ENCODE measurements at regions not wholly inside any gene's neighbourhood (a gene's known extent, or its start where the extent isn't known, plus 50 kb on each side); places are given as distances from the start of the nearest gene placed in this dataset.

DNA sequence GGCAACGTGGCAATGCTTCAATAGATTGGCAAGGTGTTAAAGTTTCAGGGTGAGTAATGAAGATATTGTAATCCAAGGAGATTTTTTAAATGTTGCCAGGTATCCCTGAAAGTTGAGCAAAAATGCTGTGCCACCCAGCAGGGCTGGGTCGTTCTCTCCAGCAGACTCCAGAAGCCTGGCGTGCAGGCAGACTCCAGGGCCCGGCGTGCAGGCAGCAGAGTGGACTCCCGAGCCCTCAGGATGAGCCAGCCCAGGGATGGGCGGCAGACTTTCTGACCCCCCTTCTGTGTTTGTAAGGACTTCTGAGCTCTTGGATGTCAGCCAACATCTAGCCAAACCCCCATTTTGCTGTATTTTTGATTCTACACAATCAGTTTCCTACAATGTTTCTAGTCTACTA, 289.1 kb downstream of the ZNF516 start:
- TF ChIP-seq ARNT (IDR thresholded peaks at IDR 0.05) (no peak), TARDBP (IDR thresholded peaks at IDR 0.05) (no peak), LEF1 (IDR thresholded peaks at IDR 0.05; ENCODE audit: borderline replicate concordance) (no peak)
- DNase-seq (ENCODE audit: extremely low spot score) = no peak
- ChIA-PET POLR2A (no interaction called here), CTCF (no interaction called here)

DNA sequence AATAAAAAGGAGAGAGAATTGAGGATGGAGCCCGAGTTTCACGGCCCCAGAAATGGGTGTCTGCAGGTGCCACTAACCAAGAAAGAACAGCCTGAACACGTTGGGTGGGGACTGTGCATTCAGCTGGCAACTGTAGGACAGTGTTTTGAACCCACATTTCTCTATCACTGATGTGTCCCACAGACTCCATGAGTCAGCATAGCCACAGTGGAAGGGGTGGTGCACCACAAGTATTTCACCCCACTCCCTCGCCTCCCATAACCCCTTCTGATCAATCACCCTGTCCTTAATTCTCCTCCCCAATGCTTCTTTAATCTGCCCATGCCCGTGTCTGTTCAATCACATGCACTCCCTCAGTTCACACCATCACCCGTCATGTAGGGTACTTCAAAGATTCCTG, 291.5 kb downstream of the ZNF516 start:
- TF ChIP-seq L3MBTL2 (conservative IDR thresholded peaks at IDR 0.05) (no peak), CTBP1 (IDR thresholded peaks at IDR 0.05; ENCODE audit: borderline replicate concordance) (no peak), HDGF (IDR thresholded peaks at IDR 0.05; ENCODE audit: borderline replicate concordance) (no peak), FOXK2 (IDR thresholded peaks at IDR 0.05) (no peak), FOXA1 (IDR thresholded peaks at IDR 0.05) (no peak), LEF1 (IDR thresholded peaks at IDR 0.05; ENCODE audit: borderline replicate concordance) (no peak), TARDBP (IDR thresholded peaks at IDR 0.05) (no peak), SUZ12 (IDR thresholded peaks at IDR 0.05) (no peak), FOXM1 (IDR thresholded peaks at IDR 0.05; ENCODE audit: borderline replicate concordance) (no peak), BHLHE40 (IDR thresholded peaks at IDR 0.05; ENCODE audit: borderline replicate concordance) (no peak), ZNF384 (IDR thresholded peaks at IDR 0.05) (no peak)
- TF ChIP-seq, protein P1, sequence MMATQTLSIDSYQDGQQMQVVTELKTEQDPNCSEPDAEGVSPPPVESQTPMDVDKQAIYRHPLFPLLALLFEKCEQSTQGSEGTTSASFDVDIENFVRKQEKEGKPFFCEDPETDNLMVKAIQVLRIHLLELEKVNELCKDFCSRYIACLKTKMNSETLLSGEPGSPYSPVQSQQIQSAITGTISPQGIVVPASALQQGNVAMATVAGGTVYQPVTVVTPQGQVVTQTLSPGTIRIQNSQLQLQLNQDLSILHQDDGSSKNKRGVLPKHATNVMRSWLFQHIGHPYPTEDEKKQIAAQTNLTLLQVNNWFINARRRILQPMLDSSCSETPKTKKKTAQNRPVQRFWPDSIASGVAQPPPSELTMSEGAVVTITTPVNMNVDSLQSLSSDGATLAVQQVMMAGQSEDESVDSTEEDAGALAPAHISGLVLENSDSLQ (IDR thresholded peaks at IDR 0.05) = no peak
- ChIA-PET POLR2A (no interaction called here), CTCF (no interaction called here)
- no peak for DNase-seq (ENCODE audit: extremely low spot score)

DNA sequence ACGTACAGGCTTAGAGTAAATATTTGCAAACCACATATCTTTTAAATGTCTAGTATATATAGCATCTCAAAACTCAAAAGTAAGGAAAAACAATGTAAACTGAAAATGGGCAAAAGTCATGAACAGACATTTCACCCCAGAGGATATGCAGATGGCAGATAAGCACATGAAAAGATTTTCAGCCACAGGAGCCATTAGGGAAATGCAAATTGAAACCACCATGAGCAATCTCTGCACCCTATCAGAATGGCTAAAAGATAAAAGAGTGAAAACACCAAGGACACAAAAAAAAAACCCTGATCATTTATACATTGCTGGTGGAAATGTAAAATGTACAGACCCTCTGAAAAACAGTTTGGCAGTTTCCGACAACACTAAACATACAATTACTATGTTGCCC, 292.7 kb downstream of the ZNF516 start:
- DNase-seq (ENCODE audit: extremely low spot score) = no peak
- ChIA-PET POLR2A (no interaction called here), CTCF (no interaction called here)
- TF ChIP-seq SUZ12 (IDR thresholded peaks at IDR 0.05) (no peak), FOXM1 (IDR thresholded peaks at IDR 0.05; ENCODE audit: borderline replicate concordance) (no peak), LEF1 (IDR thresholded peaks at IDR 0.05; ENCODE audit: borderline replicate concordance) (no peak), FOXK2 (IDR thresholded peaks at IDR 0.05) (no peak), HDGF (IDR thresholded peaks at IDR 0.05; ENCODE audit: borderline replicate concordance) (no peak), BHLHE40 (IDR thresholded peaks at IDR 0.05; ENCODE audit: borderline replicate concordance) (no peak), CTBP1 (IDR thresholded peaks at IDR 0.05; ENCODE audit: borderline replicate concordance) (no peak), SP1 (IDR thresholded peaks at IDR 0.05) (no peak), ELF4 (IDR thresholded peaks at IDR 0.05) (no peak), ZNF384 (IDR thresholded peaks at IDR 0.05) (no peak), FOXA1 (IDR thresholded peaks at IDR 0.05) (no peak), TARDBP (IDR thresholded peaks at IDR 0.05) (no peak), NFRKB (IDR thresholded peaks at IDR 0.05) (no peak), ARNT (IDR thresholded peaks at IDR 0.05) (no peak), L3MBTL2 (conservative IDR thresholded peaks at IDR 0.05) (no peak)
- TF ChIP-seq, protein P1 (IDR thresholded peaks at IDR 0.05) = no peak

DNA sequence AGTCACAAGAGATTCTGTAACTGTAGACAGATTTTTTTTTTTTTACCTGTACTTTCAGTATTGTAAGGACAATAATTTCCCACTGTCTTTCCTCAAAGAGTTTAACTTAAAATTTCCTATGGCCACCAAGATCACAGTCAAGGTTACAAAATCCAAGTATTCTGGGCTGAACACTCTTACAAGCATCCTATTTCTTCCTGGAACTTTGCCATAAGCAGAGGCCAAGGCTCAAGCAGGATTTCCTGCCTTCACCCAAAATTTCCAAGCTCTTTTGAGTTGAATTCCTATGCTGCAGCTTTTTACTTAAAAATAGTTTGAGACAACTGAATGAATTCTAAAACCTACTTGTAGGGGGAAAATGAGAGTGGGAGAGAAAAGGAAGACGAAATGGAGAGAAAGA, 299.4 kb downstream of the ZNF516 start:
- CTCF ChIA-PET = no interaction called here

DNA sequence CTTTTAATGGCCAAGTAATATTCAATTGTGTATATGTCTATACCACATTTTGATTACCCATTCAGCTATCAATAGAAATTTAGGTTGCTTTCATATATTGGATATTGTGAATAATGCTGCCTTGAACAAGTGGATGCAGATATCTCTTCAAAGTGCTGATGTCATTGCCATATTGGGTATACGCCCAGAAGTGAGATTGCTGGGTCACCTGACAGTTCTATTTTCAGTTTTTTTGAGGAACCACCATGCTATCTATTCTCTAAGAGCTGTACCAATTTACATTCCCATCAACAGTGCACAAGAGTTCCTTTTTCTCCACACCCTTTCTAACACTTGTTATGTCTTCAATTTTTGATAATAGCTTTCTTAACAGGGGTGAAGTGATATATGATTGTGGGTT, 306.9 kb downstream of the ZNF516 start:
- DNase-seq (ENCODE audit: extremely low spot score) = no peak
- POLR2A ChIA-PET = no interaction called here
- CTCF ChIA-PET = no interaction called here
- TF ChIP-seq TARDBP (IDR thresholded peaks at IDR 0.05) = no peak
- TF ChIP-seq SP1 (IDR thresholded peaks at IDR 0.05) = no peak

More for the DNA sequence above, 299.4 kb downstream of the ZNF516 start:
- TF ChIP-seq TARDBP (IDR thresholded peaks at IDR 0.05) = no peak
- no peak for DNase-seq (ENCODE audit: extremely low spot score)
- POLR2A ChIA-PET = no interaction called here

DNA sequence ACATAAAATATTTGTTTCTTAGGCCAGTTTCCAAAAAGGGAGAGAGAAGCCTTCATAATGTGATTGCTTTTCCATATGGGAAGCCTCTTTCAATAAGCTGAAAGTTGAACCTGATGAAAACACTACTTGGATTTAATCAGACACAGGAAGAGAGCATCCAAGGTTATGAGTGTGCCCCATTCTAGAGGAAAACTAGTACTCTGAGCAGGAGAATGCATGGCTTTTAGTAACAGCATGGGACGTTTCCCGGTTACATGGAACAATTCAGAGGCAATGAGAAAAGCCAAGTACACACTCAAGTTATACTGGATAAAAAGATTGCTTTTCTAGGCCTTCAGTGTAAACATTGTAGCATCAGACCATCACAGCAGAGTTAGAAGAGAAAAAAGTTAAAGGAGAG, 315.8 kb downstream of the ZNF516 start:
- POLR2A ChIA-PET = no interaction called here
- TF ChIP-seq L3MBTL2 (conservative IDR thresholded peaks at IDR 0.05) = no peak
- no peak for TF ChIP-seq FOXM1 (IDR thresholded peaks at IDR 0.05; ENCODE audit: borderline replicate concordance)
- no peak for TF ChIP-seq TARDBP (IDR thresholded peaks at IDR 0.05)
- TF ChIP-seq SP1 (IDR thresholded peaks at IDR 0.05) = no peak
- no peak for TF ChIP-seq HDGF (IDR thresholded peaks at IDR 0.05; ENCODE audit: borderline replicate concordance)
- no peak for TF ChIP-seq ELF4 (IDR thresholded peaks at IDR 0.05)
- no peak for TF ChIP-seq CTBP1 (IDR thresholded peaks at IDR 0.05; ENCODE audit: borderline replicate concordance)
- no peak for DNase-seq (ENCODE audit: extremely low spot score)
- CTCF ChIA-PET = no interaction called here

DNA sequence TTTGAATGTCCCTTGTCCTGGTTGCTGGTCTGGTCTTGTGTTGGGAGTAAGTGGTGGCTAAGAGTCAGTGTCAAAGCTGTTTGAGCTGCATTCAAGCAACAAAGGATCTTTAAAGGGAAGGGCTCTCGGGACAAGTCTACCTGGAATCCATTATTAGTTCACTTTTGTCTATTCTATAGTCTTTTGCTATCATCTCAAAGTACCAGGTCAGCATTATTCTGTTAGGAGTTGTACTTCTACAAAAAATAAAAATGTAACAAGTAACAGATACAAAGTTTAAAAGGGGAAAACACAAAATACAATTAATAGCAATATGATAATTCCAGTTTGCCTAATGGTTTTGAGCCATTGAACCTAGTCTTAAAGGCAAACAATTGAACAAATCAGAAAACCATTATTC, 317.9 kb downstream of the ZNF516 start:
- TF ChIP-seq L3MBTL2 (conservative IDR thresholded peaks at IDR 0.05) (no peak), CTBP1 (IDR thresholded peaks at IDR 0.05; ENCODE audit: borderline replicate concordance) (no peak), FOXK2 (IDR thresholded peaks at IDR 0.05) (no peak), FOXA1 (IDR thresholded peaks at IDR 0.05) (no peak), NFRKB (IDR thresholded peaks at IDR 0.05) (no peak), SP1 (IDR thresholded peaks at IDR 0.05) (no peak), SUZ12 (IDR thresholded peaks at IDR 0.05) (no peak), ZNF384 (IDR thresholded peaks at IDR 0.05) (no peak), ELF4 (IDR thresholded peaks at IDR 0.05) (no peak), FOXM1 (IDR thresholded peaks at IDR 0.05; ENCODE audit: borderline replicate concordance) (no peak)
- TF ChIP-seq, protein P1 (IDR thresholded peaks at IDR 0.05) = no peak
- CTCF ChIA-PET = no interaction called here
- POLR2A ChIA-PET = no interaction called here
- DNase-seq (ENCODE audit: extremely low spot score) = no peak
